SK-N-SH (cell line): ENCODE measurements at regions not wholly inside any gene's neighbourhood (a gene's known extent, or its start where the extent isn't known, plus 50 kb on each side); places are given as distances from the start of the nearest gene placed in this dataset.

Experiments used
- CTCF ChIA-PET: fragments of 300-600, 350-600 bp; formaldehyde crosslinking; extraction: SDS; loops from one replicate; lab custom pipeline; 2021; lab: Yijun Ruan, JAX
- POLR2A ChIA-PET: fragments of 350-600 bp; sonication (Branson Sonifier 250); formaldehyde crosslinking; extraction: SDS; loops from one replicate; lab custom pipeline; 2020; ENCODE audit warnings: antibody characterized with exemption, inconsistent platforms; lab: Yijun Ruan, JAX
- DNase-seq: peaks from one replicate; pipeline ENCODE4 v3.0.0; 2012
- H2AFZ ChIP-seq: fragments of 200-600 bp; sonication (generic); 2 replicates; pipeline ENCODE4 v1.8.1; 2016; ENCODE audit warnings: antibody characterized with exemption, mild to moderate bottlenecking, low read depth
- H3F3A ChIP-seq: fragments of 200-600 bp; sonication (generic); replicated peaks from 2 replicates; pipeline ENCODE3; 2016; ENCODE audit warnings: antibody characterized with exemption, mild to moderate bottlenecking; ENCODE audit not compliant: insufficient read depth
- H3K27ac ChIP-seq, 2 experiments: fragments of 200-500 bp in 1 of 2; fragments of 200-600 bp in 1 of 2; sonication (Bioruptor generic) in 1 of 2; sonication (generic), shearing (Covaris generic) in 1 of 2; 2 replicates each; pipeline versions ENCODE4 v1.5.1 to v1.6.1; 2014 to 2016; ENCODE audit warnings: low read depth in 2 of 2, inconsistent platforms in 1 of 2, low read length in 1 of 2, mild to moderate bottlenecking in 1 of 2, mixed read lengths in 1 of 2
- H3K27me3 ChIP-seq: fragments of 200-600 bp; sonication (generic), shearing (Covaris generic); 2 replicates; pipeline ENCODE4 v1.6.1; 2016; ENCODE audit warnings: mixed run types; ENCODE audit not compliant: insufficient read depth
- H3K36me3 ChIP-seq, 2 experiments: fragments of 200-500 bp in 1 of 2; fragments of 200-600 bp in 1 of 2; sonication (Bioruptor generic) in 1 of 2; sonication (generic) in 1 of 2; replicated peaks in 1 of 2; 2 replicates each; pipeline versions ENCODE3 to v1.5.1; 2014 to 2016; ENCODE audit warnings: low read length in 1 of 2, mild to moderate bottlenecking in 1 of 2; ENCODE audit not compliant: insufficient read depth in 2 of 2, control insufficient read depth in 1 of 2
- H3K4me1 ChIP-seq, 2 experiments: fragments of 200-500 bp in 1 of 2; fragments of 200-600 bp in 1 of 2; sonication (Bioruptor generic) in 1 of 2; sonication (generic), shearing (Covaris generic) in 1 of 2; 2 replicates each; pipeline versions ENCODE4 v1.5.1 to v1.6.1; 2014 to 2016; ENCODE audit warnings: low read depth in 1 of 2, low read length in 1 of 2, mixed run types in 1 of 2; ENCODE audit not compliant: insufficient read depth in 2 of 2, control insufficient read depth in 1 of 2
- H3K4me2 ChIP-seq: fragments of 200-600 bp; sonication (generic), shearing (Covaris generic); 2 replicates; pipeline ENCODE4 v1.6.1; 2017; ENCODE audit warnings: mixed run types
- H3K4me3 ChIP-seq, 2 experiments: fragments of 200-500 bp in 1 of 2; fragments of 200-600 bp in 1 of 2; sonication (Bioruptor generic) in 1 of 2; sonication (generic), shearing (Covaris generic) in 1 of 2; 2 replicates each; pipeline versions ENCODE4 v1.5.1 to v1.8.1; 2014 to 2016; ENCODE audit warnings: low read depth in 2 of 2, inconsistent platforms in 1 of 2, low read length in 1 of 2, mild to moderate bottlenecking in 1 of 2, mixed read lengths in 1 of 2, moderate library complexity in 1 of 2
- H3K79me2 ChIP-seq: fragments of 200-600 bp; sonication (generic); 2 replicates; pipeline ENCODE4 v1.8.1; 2017; ENCODE audit warnings: mild to moderate bottlenecking; ENCODE audit not compliant: insufficient read depth
- H3K9ac ChIP-seq: fragments of 200-600 bp; sonication (generic); 2 replicates; pipeline ENCODE4 v1.6.1; 2017; ENCODE audit warnings: mixed run types
- H3K9me2 ChIP-seq: fragments of 200-600 bp; sonication (generic); 2 replicates; pipeline ENCODE4 v1.6.1; 2017; ENCODE audit warnings: mixed run types
- H3K9me3 ChIP-seq: fragments of 200-600 bp; sonication (generic); 2 replicates; pipeline ENCODE4 v1.6.1; 2017; ENCODE audit warnings: mixed run types, mild to moderate bottlenecking, moderate library complexity
- H4K20me1 ChIP-seq: fragments of 200-600 bp; sonication (generic); 2 replicates; pipeline ENCODE4 v1.6.1; 2017; ENCODE audit warnings: mild to moderate bottlenecking, mixed run types; ENCODE audit not compliant: insufficient read depth
- CHD2 ChIP-seq: fragments of 150-350 bp; IDR thresholded peaks from 2 replicates; pipeline ENCODE4 v1.6.1; 2018; ENCODE audit warnings: low read length; ENCODE audit not compliant: partially characterized antibody
- CTCF ChIP-seq: fragments of 200-600 bp; sonication (generic); IDR thresholded peaks from 2 replicates; pipeline ENCODE4 v1.6.1; 2017; ENCODE audit warnings: antibody characterized with exemption, mild to moderate bottlenecking, moderate library complexity
- FOXJ3 ChIP-seq: sonication (generic); formaldehyde crosslinking; IDR thresholded peaks from 2 replicates; pipeline ENCODE4 v1.5.1; 2020; ENCODE audit warnings: mild to moderate bottlenecking, missing genetic modification reagents
- FOXM1 ChIP-seq: IDR thresholded peaks from 2 replicates; pipeline ENCODE4 v1.4.0; 2012; ENCODE audit warnings: low read depth, mild to moderate bottlenecking
- GATA2 ChIP-seq: sonication (generic); formaldehyde crosslinking; IDR thresholded peaks from 2 replicates; pipeline ENCODE4 v1.5.0; 2020; ENCODE audit warnings: mild to moderate bottlenecking, missing genetic modification reagents
- JUND ChIP-seq: IDR thresholded peaks from 2 replicates; pipeline ENCODE4 v1.4.0; 2012
- MEF2A ChIP-seq: IDR thresholded peaks from 2 replicates; pipeline ENCODE4 v1.4.0; 2012; ENCODE audit warnings: low read depth, borderline replicate concordance
- MXI1 ChIP-seq: IDR thresholded peaks from 2 replicates; pipeline ENCODE4 v1.6.1; 2012; ENCODE audit warnings: mild to moderate bottlenecking, low read depth, low read length, improper control_type of control experiment
- RAD21 ChIP-seq: IDR thresholded peaks from 2 replicates; pipeline ENCODE4 v1.6.1; 2012; ENCODE audit warnings: mild to moderate bottlenecking, low read length
- RCOR1 ChIP-seq: fragments of 150-350 bp; IDR thresholded peaks from 2 replicates; pipeline ENCODE4 v1.6.1; 2017; ENCODE audit warnings: antibody characterized with exemption, low read length
- REST ChIP-seq: IDR thresholded peaks from 2 replicates; pipeline ENCODE4 v1.6.1; 2012; ENCODE audit warnings: mild to moderate bottlenecking, low read depth, low read length, moderate library complexity
- SMC3 ChIP-seq: IDR thresholded peaks from 2 replicates; pipeline ENCODE4 v1.6.1; 2012; ENCODE audit warnings: low read depth, low read length, improper control_type of control experiment
- TEAD4 ChIP-seq: IDR thresholded peaks from 2 replicates; pipeline ENCODE4 v1.4.0; 2012; ENCODE audit warnings: mild to moderate bottlenecking, borderline replicate concordance; ENCODE audit not compliant: insufficient read depth
- USF2 ChIP-seq: fragments of 150-350 bp; IDR thresholded peaks from 2 replicates; pipeline ENCODE4 v1.6.1; 2017; ENCODE audit warnings: antibody characterized with exemption, low read length, low read depth, borderline replicate concordance
- WGBS: methylation state at CpG from one replicate; pipeline ENCODE4 v1.1.6; 2017; ENCODE audit warnings: low lambda C conversion rate; 5-methylcytosine and 5-hydroxymethylcytosine counted together

GRCh38 chr18:41324020-41324791 is 630.8 kb upstream of the PIK3C3 start:
- no peak for DNase-seq
- ChIA-PET POLR2A (no interaction called here), CTCF (no interaction called here)
- 47% methylated on average over 2 of the region's 2 CpGs for WGBS
- H2AFZ ChIP-seq, result no peak overlapping the region
- H3K4me2 ChIP-seq, result no peak overlapping the region
- peaks cover 7% of the 10 kb centered on the region for H3F3A ChIP-seq
- no peak overlapping the region for H3K4me3 ChIP-seq
- no peaks in the 10 kb centered on the region for H3K79me2 ChIP-seq
- H3K36me3 ChIP-seq, result no peaks in the 10 kb centered on the region
- H3K9me3 ChIP-seq, result no peaks in the 10 kb centered on the region
- H3K27me3 ChIP-seq, result no peaks in the 10 kb centered on the region
- H3K9ac ChIP-seq, result no peak overlapping the region
- peaks cover 0 to 2% of the 10 kb centered on the region in 2 experiments; a peak in 1 of 4 replicates for H3K4me1 ChIP-seq
- no peaks in the 10 kb centered on the region for H4K20me1 ChIP-seq
- TF ChIP-seq FOXJ3 (CRISPR knock-in tag) (no peak), REST (no peak), USF2 (no peak), MXI1 (no peak), FOXM1 (no peak), TEAD4 (no peak), GATA2 (CRISPR knock-in tag) (no peak), SMC3 (no peak), CTCF (no peak), RCOR1 (no peak), CHD2 (no peak), MEF2A (no peak), RAD21 (no peak), JUND (no peak)
- TF ChIP-seq, all 33 proteins: peak for 0
- Histone ChIP-seq H3K27ac (no peak overlapping the region; a peak in 1 of 4 replicates), H3K9me2 (no peaks in the 10 kb centered on the region)
